ENCODE measurements at regions not wholly inside any gene's neighbourhood (a gene's known extent, or its start where the extent isn't known, plus 50 kb on each side); places are given as distances from the start of the nearest gene placed in this dataset.
"Not testable (repeated sequence)": the region's sequence is repeated elsewhere in the genome, so short reads cannot be mapped to it uniquely, and the experiment has no call there.

GRCh38 chr7:69515495-69516212, 82.6 kb upstream of the AUTS2 start:
- DNase-seq: no peak

DNA sequence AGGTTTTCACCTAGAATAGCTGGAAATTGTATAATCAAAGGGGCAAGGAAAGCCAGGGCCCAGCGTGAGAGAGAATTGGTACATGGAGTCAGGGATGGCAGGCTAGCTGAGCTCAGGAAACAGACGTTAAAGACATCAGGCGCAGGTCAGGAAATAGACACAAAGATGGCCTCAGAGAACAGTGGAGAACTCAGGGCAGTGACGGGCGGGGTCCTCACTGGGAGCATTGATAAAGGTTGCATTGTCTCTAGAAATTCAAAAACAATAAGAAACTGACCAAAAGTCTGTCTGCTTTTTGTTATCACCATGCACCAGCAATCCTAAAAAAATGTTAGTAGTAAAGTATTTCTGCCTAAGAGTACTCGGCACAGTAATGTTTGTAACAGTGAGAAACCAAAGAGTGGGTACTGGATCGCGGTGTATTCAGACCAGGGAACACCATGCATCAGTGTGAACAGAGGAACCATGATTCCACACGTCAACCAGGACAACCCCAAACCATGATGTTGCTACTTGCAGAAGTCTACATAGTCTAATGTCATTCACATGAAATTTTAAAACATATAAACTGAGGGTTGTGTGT, 81.9 kb upstream of the AUTS2 start:
- no peak for DNase-seq

GRCh38 chr7:69517985-69518704, 80.1 kb upstream of the AUTS2 start:
- no peak for DNase-seq

DNA sequence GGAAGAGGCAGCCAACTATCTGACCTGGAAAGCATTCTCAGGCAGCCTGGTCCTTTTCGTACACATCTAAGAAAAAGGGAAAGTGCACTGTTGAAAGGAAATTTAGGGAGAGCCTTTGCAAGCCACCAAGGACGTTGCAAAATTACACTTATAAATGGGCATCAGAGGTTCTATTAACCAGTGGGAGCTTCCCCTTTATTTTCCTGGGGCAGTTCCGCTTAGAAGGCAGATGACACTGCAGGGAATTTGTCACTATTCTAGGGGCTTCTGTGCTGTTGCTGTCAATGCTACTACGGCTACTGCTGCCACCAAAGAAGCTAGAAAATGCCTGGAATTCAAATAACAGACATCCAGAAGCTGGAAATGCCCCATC, 79.6 kb upstream of the AUTS2 start:
- DNase-seq: no peak

- DNase-seq: no peak
Observed at GRCh38 chr7:69526570-69526969, 71.7 kb upstream of the AUTS2 start.

- DNase-seq: no peak
Observed at GRCh38 chr7:69527706-69528105, 70.6 kb upstream of the AUTS2 start.

DNA sequence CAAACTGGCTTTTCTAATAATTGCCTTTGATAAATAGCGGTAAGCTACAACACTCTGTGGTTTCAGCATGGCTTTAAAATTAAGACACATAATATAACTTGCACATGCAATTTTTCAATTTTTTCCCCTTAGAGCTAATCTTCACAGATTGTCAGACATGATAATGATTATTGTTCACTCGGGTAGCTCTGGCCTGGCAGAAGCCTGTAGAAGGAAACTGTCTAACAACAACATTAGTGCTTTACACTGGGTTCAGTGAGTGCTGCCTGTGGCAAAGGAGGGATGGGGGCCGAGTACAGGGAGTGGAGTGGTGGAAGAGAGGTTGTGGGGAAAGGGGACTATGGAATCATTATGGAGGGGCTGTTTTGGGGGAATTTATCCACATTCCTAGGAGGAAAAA, 67.2 kb upstream of the AUTS2 start:
- DNase-seq: no peak

DNA sequence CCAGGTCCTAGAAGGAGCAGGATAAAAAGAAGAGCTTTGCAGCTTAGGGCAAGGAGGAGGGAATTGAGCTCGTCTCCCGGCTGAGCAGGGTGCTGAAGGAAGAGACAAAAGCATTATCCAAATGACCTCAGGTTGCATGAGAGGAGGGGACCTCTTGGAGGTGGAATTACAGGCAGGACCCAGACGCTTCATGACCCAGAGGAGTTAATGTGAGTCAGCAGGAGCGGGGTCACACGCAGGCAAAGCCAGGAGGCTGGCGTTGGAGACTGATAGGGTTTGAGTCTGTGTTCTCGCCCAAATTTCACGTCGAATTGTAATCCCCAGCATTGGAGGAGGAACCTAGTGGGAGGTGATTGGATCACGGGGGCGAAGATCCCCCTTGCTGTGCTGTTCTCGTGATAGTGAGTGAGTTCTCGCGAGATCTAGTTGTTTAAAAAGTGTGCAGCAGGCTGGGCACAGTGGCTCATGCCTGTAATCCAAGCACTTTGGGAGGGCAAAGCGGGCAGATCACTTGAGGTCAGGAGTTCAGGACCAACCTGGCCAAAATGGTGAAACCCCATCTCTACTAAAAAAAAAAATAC, 63.7 kb upstream of the AUTS2 start:
- no peak for DNase-seq

DNA sequence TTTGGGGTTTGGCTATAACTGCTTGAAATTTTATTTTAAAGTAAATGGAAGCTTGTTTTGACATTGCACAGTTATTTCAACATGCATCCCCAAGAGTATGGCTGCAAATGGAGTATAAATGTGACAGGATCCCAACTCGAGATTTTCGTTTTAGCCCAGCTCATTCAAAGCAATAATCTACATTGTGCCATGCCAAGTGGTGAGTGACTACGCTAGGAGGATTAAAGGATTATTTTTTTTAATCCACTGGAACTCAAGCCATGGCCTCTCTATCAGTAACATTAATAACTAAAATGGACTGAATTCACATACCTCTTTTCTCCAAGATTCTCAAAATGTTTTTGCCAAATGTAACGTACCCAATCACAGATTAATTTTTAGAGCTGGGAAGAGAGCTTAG, 60.6 kb upstream of the AUTS2 start:
- no peak for DNase-seq

GRCh38 chr7:69539531-69539930, 58.7 kb upstream of the AUTS2 start:
- no peak for DNase-seq

DNA sequence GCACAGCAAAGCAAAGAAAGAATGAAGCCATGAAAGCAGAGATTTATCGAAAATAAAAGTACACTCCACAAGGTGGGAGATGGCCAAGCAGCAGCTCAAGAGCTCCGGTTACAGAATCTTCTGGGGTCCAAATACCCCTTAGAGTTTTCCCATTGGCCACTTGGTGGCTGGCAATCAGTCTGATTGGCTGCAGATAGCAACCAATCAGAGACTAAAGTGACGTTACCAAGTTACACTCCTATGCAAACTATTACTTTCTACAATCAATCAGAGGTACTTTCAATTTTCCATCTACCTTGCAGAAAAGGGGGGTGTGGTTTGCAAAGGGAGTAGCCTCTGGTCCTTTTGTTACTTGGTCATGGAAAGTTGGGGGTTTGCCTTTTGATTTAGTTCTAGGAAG, 58.0 kb upstream of the AUTS2 start:
- no peak for DNase-seq

DNA sequence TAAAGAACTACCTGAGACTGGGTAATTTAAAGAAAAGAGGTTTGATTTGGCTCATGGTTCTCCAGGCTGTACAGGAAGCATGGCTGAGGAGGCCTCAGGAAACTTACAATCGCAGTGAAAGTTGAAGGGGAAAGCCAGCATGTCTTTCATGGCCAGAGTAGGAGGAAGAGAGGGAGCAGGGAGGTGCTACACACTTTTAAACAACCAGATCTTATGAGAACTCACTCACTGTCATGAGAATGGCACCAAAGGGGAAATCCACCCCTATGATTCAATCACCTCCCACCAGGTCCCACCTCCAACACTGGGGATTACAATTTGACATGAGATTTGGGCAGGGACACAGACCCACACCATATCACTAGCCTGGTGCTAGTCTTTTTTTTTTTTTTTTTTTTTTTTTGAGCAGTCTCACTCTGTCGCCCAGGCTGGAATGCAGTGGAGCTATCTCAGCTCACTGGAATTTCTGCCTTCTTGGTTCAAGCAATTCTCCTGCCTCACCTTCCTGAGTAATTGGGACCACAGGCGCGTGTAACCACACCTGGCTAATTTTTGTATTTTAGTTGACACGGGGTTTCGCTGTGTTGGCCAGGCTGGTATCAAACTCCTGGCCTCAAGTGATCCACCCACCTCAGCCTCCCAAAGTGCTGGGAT, 56.4 kb upstream of the AUTS2 start:
- DNase-seq: not testable (repeated sequence)

- no peak for DNase-seq
Observed at GRCh38 chr7:69545175-69545574, 53.1 kb upstream of the AUTS2 start.
